GM23338 (cell line): ENCODE measurements at regions not wholly inside any gene's neighbourhood (a gene's known extent, or its start where the extent isn't known, plus 50 kb on each side); places are given as distances from the start of the nearest gene placed in this dataset.

Experiments used
- ATAC-seq: fragments of 200-7000 bp; cut with Tn5 transposase; 3 replicates; pipeline ENCODE4 v1.9.1; 2020
- DNase-seq: peaks from one replicate; pipeline ENCODE4 v3.0.0-alpha.2; 2015; ENCODE audit warnings: low spot score
- H2AFZ ChIP-seq: fragments of 200-600 bp; sonication (generic); 2 replicates; pipeline ENCODE4 v1.8.0; 2016; ENCODE audit warnings: antibody characterized with exemption, mild to moderate bottlenecking, moderate library complexity
- H3F3A ChIP-seq: fragments of 200-600 bp; sonication (generic); replicated peaks from 2 replicates; pipeline ENCODE4 v1.8.0; 2017; ENCODE audit warnings: antibody characterized with exemption, mixed run types, low read depth
- H3K27ac ChIP-seq: fragments of 200-600 bp; sonication (generic); 2 replicates; pipeline ENCODE4 v1.6.1; 2016; ENCODE audit warnings: low read depth
- H3K27me3 ChIP-seq: fragments of 200-600 bp; sonication (generic); 2 replicates; pipeline ENCODE4 v1.8.0; 2016; ENCODE audit warnings: mild to moderate bottlenecking, mixed run types, moderate library complexity; ENCODE audit not compliant: insufficient read depth
- H3K36me3 ChIP-seq: fragments of 200-600 bp; sonication (generic); 2 replicates; pipeline ENCODE4 v1.8.0; 2016; ENCODE audit warnings: mild to moderate bottlenecking; ENCODE audit not compliant: insufficient read depth
- H3K4me1 ChIP-seq: fragments of 200-600 bp; sonication (generic); 2 replicates; pipeline ENCODE4 v1.8.0; 2016; ENCODE audit warnings: mild to moderate bottlenecking, moderate library complexity; ENCODE audit not compliant: insufficient read depth
- H3K4me2 ChIP-seq: fragments of 200-600 bp; sonication (generic); 2 replicates; pipeline ENCODE4 v1.7.1; 2017; ENCODE audit warnings: mixed run types
- H3K4me3 ChIP-seq: fragments of 200-600 bp; sonication (generic); 2 replicates; pipeline ENCODE4 v1.6.1; 2016; ENCODE audit warnings: mixed run types
- H3K79me2 ChIP-seq: fragments of 200-600 bp; sonication (generic); replicated peaks from 2 replicates; pipeline ENCODE4 v1.8.0; 2017; ENCODE audit warnings: mild to moderate bottlenecking; ENCODE audit not compliant: insufficient read depth
- H3K9me2 ChIP-seq: fragments of 200-600 bp; sonication (generic); 2 replicates; pipeline ENCODE4 v1.8.0; 2017; ENCODE audit not compliant: insufficient read depth
- H4K20me1 ChIP-seq: fragments of 200-600 bp; sonication (generic); replicated peaks from 2 replicates; pipeline ENCODE4 v1.8.0; 2017; ENCODE audit warnings: mild to moderate bottlenecking; ENCODE audit not compliant: insufficient read depth
- H3K27ac Mint-ChIP-seq: 2 replicates; pipeline ENCODE4 v1.8.0; 2020; ENCODE audit warnings: inconsistent platforms, mild to moderate bottlenecking, moderate library complexity, mixed read lengths
- H3K27me3 Mint-ChIP-seq: 3 replicates; pipeline ENCODE4 v1.8.0; 2022; ENCODE audit warnings: low read depth, mild to moderate bottlenecking, moderate library complexity, mixed read lengths, inconsistent platforms; ENCODE audit not compliant: insufficient read depth, poor library complexity
- H3K36me3 Mint-ChIP-seq: 3 replicates; pipeline ENCODE4 v1.8.0; 2021; ENCODE audit warnings: low read depth, mild to moderate bottlenecking, inconsistent platforms, moderate library complexity, mixed read lengths
- H3K4me1 Mint-ChIP-seq: 3 replicates; pipeline ENCODE4 v1.8.0; 2020; ENCODE audit warnings: mild to moderate bottlenecking, inconsistent platforms, mixed read lengths
- H3K4me3 Mint-ChIP-seq: 3 replicates; pipeline ENCODE4 v1.8.0; 2021; ENCODE audit warnings: moderate library complexity, mild to moderate bottlenecking, inconsistent platforms, mixed read lengths
- H3K9me3 Mint-ChIP-seq: 3 replicates; pipeline ENCODE4 v1.8.0; 2020; ENCODE audit warnings: moderate library complexity, mild to moderate bottlenecking, inconsistent platforms, mixed read lengths
- CREB1 ChIP-seq: fragments of 250-450 bp; sonication (Bioruptor Pico); IDR thresholded peaks from 2 replicates; pipeline ENCODE4 v1.5.0; 2020; ENCODE audit warnings: low read depth, mild to moderate bottlenecking, moderate library complexity
- EZH2 ChIP-seq: fragments of 200-600 bp; sonication (generic); IDR thresholded peaks from one replicate; pipeline ENCODE4 v1.8.0; 2017; ENCODE audit warnings: antibody characterized with exemption, mild to moderate bottlenecking, low read depth; ENCODE audit not compliant: unreplicated experiment
- EZH2phosphoT487 ChIP-seq: fragments of 200-600 bp; sonication (generic); IDR thresholded peaks from one replicate; pipeline ENCODE4 v1.8.1; 2018; ENCODE audit warnings: antibody characterized with exemption; ENCODE audit not compliant: unreplicated experiment
- JUNB ChIP-seq: IDR thresholded peaks from one replicate; pipeline ENCODE4 v1.6.1; 2016; ENCODE audit warnings: antibody characterized with exemption; ENCODE audit not compliant: unreplicated experiment
- NANOG ChIP-seq: IDR thresholded peaks from 2 replicates; pipeline ENCODE4 v1.6.1; 2016; ENCODE audit warnings: antibody characterized with exemption, borderline replicate concordance
- POLR2AphosphoS5 ChIP-seq: IDR thresholded peaks from 2 replicates; pipeline ENCODE4 v1.6.1; 2016; ENCODE audit warnings: antibody characterized with exemption, low read depth
- STAT1 ChIP-seq: IDR thresholded peaks from one replicate; pipeline ENCODE4 v1.6.1; 2016; ENCODE audit warnings: antibody characterized with exemption; ENCODE audit not compliant: unreplicated experiment
- ZNF114 ChIP-seq: fragments of 250-450 bp; sonication (Bioruptor Pico); IDR thresholded peaks from 2 replicates; pipeline ENCODE4 v1.5.0; 2020; ENCODE audit warnings: mild to moderate bottlenecking, moderate library complexity
- ZNF331 ChIP-seq: fragments of 250-450 bp; sonication (Bioruptor Pico); IDR thresholded peaks from 2 replicates; pipeline ENCODE4 v1.5.0; 2020; ENCODE audit warnings: low read depth, mild to moderate bottlenecking, moderate library complexity
- TF ChIP-seq, protein P1 (sequence below): fragments of 250-450 bp; sonication (Bioruptor Pico); IDR thresholded peaks from 2 replicates; pipeline ENCODE4 v1.5.0; 2020; ENCODE audit warnings: mild to moderate bottlenecking, moderate library complexity
- TF ChIP-seq, protein P2 (sequence below), 2 experiments: fragments of 200-600 bp in 1 of 2; sonication (generic) in 1 of 2; conservative IDR thresholded peaks; 2 replicates each; pipeline versions ENCODE4 v1.5.1 to v1.6.1; 2016 to 2017; ENCODE audit warnings: antibody characterized with exemption in 2 of 2, low read depth in 2 of 2, mild to moderate bottlenecking in 2 of 2, moderate library complexity in 1 of 2
- TF ChIP-seq, protein P3 (sequence below): IDR thresholded peaks from one replicate; pipeline ENCODE4 v1.6.1; 2018; ENCODE audit warnings: antibody characterized with exemption; ENCODE audit not compliant: unreplicated experiment
- TF ChIP-seq, protein P4 (sequence below): IDR thresholded peaks from 2 replicates; pipeline ENCODE4 v1.6.1; 2016; ENCODE audit warnings: antibody characterized with exemption

DNA sequence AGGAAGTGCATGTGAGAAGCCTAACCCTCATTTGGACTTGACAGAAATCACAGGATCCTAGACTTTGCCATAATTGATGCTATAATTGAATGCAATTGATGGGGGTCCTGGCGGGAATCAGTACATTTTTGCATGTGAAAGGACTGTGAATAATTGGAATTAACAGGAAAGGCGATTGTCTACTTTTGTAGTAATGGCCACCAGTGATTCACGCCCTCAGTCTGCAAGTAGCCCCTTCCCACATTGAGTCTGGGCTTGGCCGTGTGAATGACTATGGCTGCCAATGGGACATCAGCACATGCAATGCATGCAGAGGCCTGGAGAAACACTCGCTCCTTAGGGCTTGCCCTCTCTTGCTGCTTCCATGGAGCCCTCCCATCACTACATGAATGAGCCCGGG, 107.8 kb upstream of the OSMR start:
- no peak overlapping the region for H3K4me3 Mint-ChIP-seq
- H2AFZ ChIP-seq, result no peak overlapping the region
- H3K9me2 ChIP-seq, result peaks cover 13% of the 10 kb centered on the region
- H3K79me2 ChIP-seq, result no peaks in the 10 kb centered on the region
- DNase-seq (no peak), ATAC-seq (no peak)
- H4K20me1 ChIP-seq, result no peaks in the 10 kb centered on the region
- no peaks in the 10 kb centered on the region for H3K4me1 ChIP-seq
- H3K9me3 Mint-ChIP-seq, result peaks cover 5% of the 10 kb centered on the region
- H3K4me1 Mint-ChIP-seq, result peaks cover 4% of the 10 kb centered on the region; the same call in 2 of the 3 replicates
- H3K36me3 Mint-ChIP-seq, result peaks cover 3% of the 10 kb centered on the region; the same call in 1 of the 3 replicates
- no peaks in the 10 kb centered on the region for H3K27me3 Mint-ChIP-seq
- H3K4me2 ChIP-seq, result no peak overlapping the region
- H3F3A ChIP-seq, result no peaks in the 10 kb centered on the region
- H3K27me3 ChIP-seq, result no peaks in the 10 kb centered on the region
- no peak overlapping the region for H3K27ac ChIP-seq
- no peak overlapping the region for H3K27ac Mint-ChIP-seq
- H3K36me3 ChIP-seq, result peaks cover 4% of the 10 kb centered on the region; the same call in 1 of the 2 replicates
- no peak for TF ChIP-seq NANOG
- no peak for TF ChIP-seq STAT1
- TF ChIP-seq, protein P1, sequence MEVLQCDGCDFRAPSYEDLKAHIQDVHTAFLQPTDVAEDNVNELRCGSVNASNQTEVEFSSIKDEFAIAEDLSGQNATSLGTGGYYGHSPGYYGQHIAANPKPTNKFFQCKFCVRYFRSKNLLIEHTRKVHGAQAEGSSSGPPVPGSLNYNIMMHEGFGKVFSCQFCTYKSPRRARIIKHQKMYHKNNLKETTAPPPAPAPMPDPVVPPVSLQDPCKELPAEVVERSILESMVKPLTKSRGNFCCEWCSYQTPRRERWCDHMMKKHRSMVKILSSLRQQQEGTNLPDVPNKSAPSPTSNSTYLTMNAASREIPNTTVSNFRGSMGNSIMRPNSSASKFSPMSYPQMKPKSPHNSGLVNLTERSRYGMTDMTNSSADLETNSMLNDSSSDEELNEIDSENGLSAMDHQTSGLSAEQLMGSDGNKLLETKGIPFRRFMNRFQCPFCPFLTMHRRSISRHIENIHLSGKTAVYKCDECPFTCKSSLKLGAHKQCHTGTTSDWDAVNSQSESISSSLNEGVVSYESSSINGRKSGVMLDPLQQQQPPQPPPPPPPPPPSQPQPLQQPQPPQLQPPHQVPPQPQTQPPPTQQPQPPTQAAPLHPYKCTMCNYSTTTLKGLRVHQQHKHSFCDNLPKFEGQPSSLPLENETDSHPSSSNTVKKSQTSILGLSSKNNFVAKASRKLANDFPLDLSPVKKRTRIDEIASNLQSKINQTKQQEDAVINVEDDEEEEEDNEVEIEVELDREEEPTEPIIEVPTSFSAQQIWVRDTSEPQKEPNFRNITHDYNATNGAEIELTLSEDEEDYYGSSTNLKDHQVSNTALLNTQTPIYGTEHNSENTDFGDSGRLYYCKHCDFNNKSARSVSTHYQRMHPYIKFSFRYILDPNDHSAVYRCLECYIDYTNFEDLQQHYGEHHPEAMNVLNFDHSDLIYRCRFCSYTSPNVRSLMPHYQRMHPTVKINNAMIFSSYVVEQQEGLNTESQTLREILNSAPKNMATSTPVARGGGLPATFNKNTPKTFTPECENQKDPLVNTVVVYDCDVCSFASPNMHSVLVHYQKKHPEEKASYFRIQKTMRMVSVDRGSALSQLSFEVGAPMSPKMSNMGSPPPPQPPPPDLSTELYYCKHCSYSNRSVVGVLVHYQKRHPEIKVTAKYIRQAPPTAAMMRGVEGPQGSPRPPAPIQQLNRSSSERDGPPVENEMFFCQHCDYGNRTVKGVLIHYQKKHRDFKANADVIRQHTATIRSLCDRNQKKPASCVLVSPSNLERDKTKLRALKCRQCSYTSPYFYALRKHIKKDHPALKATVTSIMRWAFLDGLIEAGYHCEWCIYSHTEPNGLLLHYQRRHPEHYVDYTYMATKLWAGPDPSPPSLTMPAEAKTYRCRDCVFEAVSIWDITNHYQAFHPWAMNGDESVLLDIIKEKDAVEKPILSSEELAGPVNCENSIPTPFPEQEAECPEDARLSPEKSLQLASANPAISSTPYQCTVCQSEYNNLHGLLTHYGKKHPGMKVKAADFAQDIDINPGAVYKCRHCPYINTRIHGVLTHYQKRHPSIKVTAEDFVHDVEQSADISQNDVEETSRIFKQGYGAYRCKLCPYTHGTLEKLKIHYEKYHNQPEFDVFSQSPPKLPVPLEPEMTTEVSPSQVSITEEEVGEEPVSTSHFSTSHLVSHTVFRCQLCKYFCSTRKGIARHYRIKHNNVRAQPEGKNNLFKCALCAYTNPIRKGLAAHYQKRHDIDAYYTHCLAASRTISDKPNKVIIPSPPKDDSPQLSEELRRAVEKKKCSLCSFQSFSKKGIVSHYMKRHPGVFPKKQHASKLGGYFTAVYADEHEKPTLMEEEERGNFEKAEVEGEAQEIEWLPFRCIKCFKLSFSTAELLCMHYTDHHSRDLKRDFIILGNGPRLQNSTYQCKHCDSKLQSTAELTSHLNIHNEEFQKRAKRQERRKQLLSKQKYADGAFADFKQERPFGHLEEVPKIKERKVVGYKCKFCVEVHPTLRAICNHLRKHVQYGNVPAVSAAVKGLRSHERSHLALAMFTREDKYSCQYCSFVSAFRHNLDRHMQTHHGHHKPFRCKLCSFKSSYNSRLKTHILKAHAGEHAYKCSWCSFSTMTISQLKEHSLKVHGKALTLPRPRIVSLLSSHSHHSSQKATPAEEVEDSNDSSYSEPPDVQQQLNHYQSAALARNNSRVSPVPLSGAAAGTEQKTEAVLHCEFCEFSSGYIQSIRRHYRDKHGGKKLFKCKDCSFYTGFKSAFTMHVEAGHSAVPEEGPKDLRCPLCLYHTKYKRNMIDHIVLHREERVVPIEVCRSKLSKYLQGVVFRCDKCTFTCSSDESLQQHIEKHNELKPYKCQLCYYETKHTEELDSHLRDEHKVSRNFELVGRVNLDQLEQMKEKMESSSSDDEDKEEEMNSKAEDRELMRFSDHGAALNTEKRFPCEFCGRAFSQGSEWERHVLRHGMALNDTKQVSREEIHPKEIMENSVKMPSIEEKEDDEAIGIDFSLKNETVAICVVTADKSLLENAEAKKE (CRISPR knock-in tag), result no peak
- no peak for TF ChIP-seq ZNF114 (CRISPR knock-in tag)
- TF ChIP-seq EZH2, result no peak
- TF ChIP-seq, protein P2, sequence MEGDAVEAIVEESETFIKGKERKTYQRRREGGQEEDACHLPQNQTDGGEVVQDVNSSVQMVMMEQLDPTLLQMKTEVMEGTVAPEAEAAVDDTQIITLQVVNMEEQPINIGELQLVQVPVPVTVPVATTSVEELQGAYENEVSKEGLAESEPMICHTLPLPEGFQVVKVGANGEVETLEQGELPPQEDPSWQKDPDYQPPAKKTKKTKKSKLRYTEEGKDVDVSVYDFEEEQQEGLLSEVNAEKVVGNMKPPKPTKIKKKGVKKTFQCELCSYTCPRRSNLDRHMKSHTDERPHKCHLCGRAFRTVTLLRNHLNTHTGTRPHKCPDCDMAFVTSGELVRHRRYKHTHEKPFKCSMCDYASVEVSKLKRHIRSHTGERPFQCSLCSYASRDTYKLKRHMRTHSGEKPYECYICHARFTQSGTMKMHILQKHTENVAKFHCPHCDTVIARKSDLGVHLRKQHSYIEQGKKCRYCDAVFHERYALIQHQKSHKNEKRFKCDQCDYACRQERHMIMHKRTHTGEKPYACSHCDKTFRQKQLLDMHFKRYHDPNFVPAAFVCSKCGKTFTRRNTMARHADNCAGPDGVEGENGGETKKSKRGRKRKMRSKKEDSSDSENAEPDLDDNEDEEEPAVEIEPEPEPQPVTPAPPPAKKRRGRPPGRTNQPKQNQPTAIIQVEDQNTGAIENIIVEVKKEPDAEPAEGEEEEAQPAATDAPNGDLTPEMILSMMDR (conservative IDR thresholded peaks at IDR 0.05; ENCODE audit: low read depth in 2 of 2), result no peak
- no peak for TF ChIP-seq EZH2phosphoT487
- TF ChIP-seq CREB1, result no peak
- TF ChIP-seq ZNF331 (CRISPR knock-in tag), result no peak
- TF ChIP-seq JUNB, result no peak
- TF ChIP-seq, protein P3, sequence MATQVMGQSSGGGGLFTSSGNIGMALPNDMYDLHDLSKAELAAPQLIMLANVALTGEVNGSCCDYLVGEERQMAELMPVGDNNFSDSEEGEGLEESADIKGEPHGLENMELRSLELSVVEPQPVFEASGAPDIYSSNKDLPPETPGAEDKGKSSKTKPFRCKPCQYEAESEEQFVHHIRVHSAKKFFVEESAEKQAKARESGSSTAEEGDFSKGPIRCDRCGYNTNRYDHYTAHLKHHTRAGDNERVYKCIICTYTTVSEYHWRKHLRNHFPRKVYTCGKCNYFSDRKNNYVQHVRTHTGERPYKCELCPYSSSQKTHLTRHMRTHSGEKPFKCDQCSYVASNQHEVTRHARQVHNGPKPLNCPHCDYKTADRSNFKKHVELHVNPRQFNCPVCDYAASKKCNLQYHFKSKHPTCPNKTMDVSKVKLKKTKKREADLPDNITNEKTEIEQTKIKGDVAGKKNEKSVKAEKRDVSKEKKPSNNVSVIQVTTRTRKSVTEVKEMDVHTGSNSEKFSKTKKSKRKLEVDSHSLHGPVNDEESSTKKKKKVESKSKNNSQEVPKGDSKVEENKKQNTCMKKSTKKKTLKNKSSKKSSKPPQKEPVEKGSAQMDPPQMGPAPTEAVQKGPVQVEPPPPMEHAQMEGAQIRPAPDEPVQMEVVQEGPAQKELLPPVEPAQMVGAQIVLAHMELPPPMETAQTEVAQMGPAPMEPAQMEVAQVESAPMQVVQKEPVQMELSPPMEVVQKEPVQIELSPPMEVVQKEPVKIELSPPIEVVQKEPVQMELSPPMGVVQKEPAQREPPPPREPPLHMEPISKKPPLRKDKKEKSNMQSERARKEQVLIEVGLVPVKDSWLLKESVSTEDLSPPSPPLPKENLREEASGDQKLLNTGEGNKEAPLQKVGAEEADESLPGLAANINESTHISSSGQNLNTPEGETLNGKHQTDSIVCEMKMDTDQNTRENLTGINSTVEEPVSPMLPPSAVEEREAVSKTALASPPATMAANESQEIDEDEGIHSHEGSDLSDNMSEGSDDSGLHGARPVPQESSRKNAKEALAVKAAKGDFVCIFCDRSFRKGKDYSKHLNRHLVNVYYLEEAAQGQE, result no peak
- TF ChIP-seq, protein P4, sequence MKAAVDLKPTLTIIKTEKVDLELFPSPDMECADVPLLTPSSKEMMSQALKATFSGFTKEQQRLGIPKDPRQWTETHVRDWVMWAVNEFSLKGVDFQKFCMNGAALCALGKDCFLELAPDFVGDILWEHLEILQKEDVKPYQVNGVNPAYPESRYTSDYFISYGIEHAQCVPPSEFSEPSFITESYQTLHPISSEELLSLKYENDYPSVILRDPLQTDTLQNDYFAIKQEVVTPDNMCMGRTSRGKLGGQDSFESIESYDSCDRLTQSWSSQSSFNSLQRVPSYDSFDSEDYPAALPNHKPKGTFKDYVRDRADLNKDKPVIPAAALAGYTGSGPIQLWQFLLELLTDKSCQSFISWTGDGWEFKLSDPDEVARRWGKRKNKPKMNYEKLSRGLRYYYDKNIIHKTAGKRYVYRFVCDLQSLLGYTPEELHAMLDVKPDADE, result no peak
- no peak for TF ChIP-seq POLR2AphosphoS5
- no peak overlapping the region for H3K4me3 ChIP-seq
